ENCODE measurements at regions not wholly inside any gene's neighbourhood (a gene's known extent, or its start where the extent isn't known, plus 50 kb on each side); places are given as distances from the start of the nearest gene placed in this dataset.

DNA sequence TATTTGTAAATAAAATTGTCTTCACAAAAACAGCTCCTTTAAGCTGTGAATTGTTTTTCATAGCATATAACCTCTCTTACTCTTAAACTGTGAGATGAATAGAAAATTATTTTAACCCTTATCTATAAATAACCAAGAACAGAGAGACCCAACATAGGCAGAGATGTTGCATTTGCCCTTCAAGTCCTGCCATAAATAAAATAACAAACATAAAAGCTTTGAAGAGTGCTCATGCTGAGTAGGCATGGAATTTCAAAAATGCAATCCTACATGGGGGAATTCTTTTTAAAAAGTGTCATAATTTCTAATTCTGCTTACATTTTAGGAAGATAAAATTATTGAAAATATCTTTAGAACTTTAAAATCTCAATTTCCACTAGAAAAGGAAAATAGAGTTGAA is 124.1 kb upstream of the FERD3L start:
- TF ChIP-seq JUN (IDR thresholded peaks at IDR 0.05) = no peak
- no peak for TF ChIP-seq POLR2A (IDR thresholded peaks at IDR 0.05; ENCODE audit: low read length)
- TF ChIP-seq, protein P1, sequence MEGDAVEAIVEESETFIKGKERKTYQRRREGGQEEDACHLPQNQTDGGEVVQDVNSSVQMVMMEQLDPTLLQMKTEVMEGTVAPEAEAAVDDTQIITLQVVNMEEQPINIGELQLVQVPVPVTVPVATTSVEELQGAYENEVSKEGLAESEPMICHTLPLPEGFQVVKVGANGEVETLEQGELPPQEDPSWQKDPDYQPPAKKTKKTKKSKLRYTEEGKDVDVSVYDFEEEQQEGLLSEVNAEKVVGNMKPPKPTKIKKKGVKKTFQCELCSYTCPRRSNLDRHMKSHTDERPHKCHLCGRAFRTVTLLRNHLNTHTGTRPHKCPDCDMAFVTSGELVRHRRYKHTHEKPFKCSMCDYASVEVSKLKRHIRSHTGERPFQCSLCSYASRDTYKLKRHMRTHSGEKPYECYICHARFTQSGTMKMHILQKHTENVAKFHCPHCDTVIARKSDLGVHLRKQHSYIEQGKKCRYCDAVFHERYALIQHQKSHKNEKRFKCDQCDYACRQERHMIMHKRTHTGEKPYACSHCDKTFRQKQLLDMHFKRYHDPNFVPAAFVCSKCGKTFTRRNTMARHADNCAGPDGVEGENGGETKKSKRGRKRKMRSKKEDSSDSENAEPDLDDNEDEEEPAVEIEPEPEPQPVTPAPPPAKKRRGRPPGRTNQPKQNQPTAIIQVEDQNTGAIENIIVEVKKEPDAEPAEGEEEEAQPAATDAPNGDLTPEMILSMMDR (IDR thresholded peaks at IDR 0.05) = no peak
- TF ChIP-seq, protein P2, sequence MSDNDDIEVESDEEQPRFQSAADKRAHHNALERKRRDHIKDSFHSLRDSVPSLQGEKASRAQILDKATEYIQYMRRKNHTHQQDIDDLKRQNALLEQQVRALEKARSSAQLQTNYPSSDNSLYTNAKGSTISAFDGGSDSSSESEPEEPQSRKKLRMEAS (IDR thresholded peaks at IDR 0.05) = no peak
- TF ChIP-seq, protein P3, sequence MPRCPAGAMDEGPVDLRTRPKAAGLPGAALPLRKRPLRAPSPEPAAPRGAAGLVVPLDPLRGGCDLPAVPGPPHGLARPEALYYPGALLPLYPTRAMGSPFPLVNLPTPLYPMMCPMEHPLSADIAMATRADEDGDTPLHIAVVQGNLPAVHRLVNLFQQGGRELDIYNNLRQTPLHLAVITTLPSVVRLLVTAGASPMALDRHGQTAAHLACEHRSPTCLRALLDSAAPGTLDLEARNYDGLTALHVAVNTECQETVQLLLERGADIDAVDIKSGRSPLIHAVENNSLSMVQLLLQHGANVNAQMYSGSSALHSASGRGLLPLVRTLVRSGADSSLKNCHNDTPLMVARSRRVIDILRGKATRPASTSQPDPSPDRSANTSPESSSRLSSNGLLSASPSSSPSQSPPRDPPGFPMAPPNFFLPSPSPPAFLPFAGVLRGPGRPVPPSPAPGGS (IDR thresholded peaks at IDR 0.05) = no peak
- no peak for TF ChIP-seq ZSCAN20 (CRISPR knock-in tag; IDR thresholded peaks at IDR 0.05)
- no peak for TF ChIP-seq EHMT2 (IDR thresholded peaks at IDR 0.05; ENCODE audit: low read depth)
- no peak for TF ChIP-seq CHD2 (IDR thresholded peaks at IDR 0.05; ENCODE audit: low read length, partially characterized antibody)
- TF ChIP-seq, protein P4, sequence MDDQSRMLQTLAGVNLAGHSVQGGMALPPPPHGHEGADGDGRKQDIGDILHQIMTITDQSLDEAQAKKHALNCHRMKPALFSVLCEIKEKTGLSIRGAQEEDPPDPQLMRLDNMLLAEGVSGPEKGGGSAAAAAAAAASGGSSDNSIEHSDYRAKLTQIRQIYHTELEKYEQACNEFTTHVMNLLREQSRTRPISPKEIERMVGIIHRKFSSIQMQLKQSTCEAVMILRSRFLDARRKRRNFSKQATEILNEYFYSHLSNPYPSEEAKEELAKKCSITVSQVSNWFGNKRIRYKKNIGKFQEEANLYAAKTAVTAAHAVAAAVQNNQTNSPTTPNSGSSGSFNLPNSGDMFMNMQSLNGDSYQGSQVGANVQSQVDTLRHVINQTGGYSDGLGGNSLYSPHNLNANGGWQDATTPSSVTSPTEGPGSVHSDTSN (IDR thresholded peaks at IDR 0.05) = no peak
- TF ChIP-seq RCOR1 (IDR thresholded peaks at IDR 0.05; ENCODE audit: low read depth, low read length) = no peak
- TF ChIP-seq MYC (IDR thresholded peaks at IDR 0.05; ENCODE audit: borderline replicate concordance, low read length) = no peak
- TF ChIP-seq MAZ (IDR thresholded peaks at IDR 0.05; ENCODE audit: borderline replicate concordance, low read depth, low read length) = no peak

Measured in A549 (cell line).